ENCODE measurements at regions not wholly inside any gene's neighbourhood (a gene's known extent, or its start where the extent isn't known, plus 50 kb on each side); places are given as distances from the start of the nearest gene placed in this dataset.

DNA sequence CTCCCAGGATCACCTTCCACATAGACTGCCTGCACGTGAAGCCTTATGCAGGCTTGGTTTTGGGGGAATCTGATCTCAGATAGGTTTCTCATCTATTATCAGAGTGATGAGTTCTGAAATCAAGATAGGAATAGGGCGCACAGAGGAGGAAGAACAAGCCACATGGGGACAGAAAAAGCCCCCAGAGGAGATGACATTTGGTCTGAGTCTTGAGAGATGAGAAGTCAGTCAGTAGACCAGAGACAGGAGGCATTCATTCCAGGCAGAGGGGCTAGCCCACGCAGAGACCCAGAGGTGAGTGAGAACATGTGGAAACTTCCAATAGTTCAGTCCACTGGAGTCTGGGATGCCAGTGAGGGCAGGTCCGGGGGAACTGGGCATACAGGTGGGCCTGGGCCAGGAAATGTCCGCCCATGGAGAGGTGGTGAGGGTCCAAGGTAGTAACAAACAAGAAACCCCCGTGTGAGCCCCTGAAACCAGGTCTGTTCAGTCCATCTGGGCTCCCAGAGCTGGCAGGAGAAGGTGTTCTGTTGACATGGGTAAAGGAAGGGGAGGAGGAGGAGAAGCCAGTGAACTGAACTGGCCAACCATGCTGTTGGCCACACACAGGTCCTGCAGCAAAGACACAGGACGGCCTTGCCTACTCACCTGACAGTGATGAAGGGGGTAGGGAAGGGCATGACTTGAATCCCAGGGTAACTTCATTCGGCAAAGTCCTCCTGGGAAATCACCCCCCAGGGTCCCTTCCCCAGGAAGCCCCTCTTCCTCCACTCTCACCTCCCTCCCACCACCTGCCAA is 69.3 kb upstream of the SMNDC1 start:
- DNase-seq (ENCODE audit: low spot score) = no peak

DNA sequence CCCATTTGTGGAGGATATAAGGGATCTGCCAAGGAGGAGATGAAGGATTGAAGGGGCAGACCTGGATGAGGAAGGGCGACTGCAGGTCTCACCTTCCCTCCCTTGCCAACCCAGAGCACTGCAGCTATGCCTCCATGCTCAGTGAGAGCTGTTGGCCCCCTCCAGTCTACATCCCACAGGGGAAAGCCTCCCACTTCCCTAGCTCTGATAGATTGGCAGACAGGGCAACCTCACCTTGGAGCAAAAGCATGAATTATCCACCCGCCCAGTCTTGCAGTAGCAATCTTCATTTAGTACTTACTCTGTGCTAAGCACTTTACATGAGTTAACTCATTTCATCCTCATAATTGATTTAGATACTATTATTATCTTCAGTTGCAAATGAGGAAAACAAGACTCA is 70.4 kb upstream of the SMNDC1 start:
- DNase-seq (ENCODE audit: low spot score) = no peak

DNA sequence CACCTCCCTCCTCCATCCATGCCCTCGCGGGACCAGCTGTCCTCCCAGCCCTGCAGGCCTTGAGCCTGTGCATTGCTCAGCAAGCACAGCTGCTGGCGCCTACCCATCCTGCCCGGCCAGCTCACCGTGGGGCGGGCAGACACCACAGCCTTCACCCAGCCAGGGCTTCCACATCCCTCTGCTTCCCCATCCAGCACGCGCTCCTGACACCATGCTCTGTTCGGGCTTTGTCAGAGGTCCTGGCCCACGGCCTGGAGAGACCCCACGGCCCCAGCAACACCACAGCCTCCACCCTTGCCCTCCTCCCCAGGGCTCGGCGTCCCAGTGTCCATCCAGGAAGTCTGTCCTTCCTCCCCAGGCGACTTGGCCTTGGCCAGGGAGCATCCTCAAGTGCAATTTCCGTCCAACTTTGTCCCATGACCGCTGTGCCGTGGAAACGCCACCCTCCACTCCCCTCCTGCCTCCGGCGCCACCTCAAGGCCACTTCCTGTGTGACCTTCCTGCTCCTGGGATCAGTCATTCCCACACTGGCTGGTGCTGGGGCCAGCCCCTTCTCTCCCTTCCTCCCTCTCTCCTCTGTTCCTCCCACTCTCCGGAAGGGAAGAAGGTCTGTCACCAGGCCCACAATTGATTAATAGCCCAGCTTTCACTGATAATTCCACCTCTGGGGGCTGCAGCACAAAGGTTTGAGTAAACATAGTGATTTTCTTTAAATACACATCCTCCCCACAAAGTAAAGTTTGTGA is 71.5 kb upstream of the SMNDC1 start:
- DNase-seq (ENCODE audit: low spot score) = no peak

DNA sequence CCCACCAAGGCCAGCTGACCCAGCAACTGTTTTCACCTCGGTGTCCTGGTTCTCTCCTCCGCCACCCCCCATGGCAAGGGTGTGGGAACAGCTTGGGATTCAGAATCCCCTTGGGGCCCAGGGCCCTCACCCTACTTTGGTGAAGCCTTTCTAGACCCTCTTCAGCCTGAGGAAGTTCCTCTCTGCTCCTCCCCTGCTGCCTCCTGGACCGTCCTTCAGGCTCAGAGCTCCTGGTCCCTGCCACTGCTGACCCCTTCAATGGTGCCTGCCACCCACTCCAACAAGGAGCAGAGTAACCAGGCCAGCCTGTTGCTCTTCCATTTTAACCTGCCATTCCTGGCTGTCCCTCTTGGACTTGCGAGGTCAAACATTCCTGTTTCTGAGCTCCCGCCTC is 72.0 kb upstream of the SMNDC1 start:
- no peak for DNase-seq (ENCODE audit: low spot score)

- no peak for DNase-seq (ENCODE audit: low spot score)
Measured at GRCh38 chr10:110378006-110378405, 73.3 kb upstream of the SMNDC1 start.

DNA sequence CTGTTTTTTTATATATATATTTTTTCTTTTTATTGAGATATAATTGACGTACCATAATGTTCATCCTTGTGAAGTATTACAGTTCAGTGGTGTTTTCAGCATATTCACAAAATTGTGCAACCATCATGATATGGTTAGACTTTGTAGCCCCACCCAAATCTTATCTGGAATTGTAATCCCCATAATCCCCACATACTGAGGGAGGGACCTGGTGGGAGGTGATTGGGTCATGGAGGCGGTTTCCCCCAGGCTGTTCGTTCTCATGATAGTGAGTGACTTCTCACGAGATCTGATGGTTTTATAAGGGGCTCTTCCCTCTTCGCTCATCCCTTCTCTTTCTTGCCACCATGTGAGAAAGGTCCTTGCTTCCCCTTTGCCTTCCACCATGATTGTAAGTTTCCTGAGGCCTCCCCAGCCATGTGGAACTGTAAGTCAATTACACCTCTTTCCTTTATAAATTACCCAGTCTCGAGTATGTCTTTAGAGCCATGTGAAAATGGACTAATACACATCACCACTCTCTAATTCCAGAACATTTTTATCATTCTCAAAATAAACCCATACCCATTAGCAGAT is 73.9 kb upstream of the SMNDC1 start:
- DNase-seq (ENCODE audit: low spot score) = no peak

- no peak for DNase-seq (ENCODE audit: low spot score)
Measured at GRCh38 chr10:110379831-110380230, 75.1 kb upstream of the SMNDC1 start.

- no peak for DNase-seq (ENCODE audit: low spot score)
Measured at GRCh38 chr10:110380293-110380692, 75.6 kb upstream of the SMNDC1 start.

DNA sequence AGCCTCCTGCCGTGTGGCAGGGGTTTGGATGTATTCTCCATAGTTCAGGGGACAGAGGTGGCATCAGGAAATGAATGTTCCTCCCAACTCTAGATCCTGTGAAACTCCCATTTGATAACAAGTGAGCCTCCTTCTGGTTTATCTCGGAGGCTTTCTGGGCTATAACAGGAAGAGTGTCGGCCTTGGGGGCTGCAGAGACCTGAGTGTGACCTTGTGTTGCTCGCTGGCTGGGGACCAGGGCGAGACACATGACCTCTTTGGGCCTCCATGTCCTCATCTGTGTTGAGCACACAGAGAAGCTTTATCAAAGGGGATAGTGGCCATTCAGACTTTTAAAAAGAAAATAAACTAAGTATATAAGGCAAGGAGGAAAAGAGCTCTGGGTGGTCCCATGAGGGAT is 78.0 kb upstream of the SMNDC1 start:
- no peak for DNase-seq (ENCODE audit: low spot score)

DNA sequence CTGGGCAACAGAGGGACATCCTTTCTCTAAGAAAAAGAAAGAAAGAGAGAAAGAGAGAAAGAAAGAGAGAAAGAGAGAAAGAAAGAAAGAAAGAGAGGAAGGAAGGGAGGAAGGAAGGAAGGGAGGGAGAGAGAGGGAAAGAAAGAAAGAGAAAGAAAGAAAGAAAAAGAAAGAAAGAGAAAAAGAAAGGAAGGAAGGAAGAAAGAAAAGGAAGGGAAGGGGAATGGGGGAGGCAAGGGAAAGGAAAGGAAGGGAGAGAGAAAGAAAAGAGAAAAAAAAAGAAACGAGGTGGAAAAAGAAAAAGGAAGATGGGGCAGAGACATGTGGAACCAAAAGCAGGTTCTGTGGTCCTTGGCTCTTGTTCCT is 82.9 kb upstream of the SMNDC1 start:
- no peak for DNase-seq (ENCODE audit: low spot score)

DNA sequence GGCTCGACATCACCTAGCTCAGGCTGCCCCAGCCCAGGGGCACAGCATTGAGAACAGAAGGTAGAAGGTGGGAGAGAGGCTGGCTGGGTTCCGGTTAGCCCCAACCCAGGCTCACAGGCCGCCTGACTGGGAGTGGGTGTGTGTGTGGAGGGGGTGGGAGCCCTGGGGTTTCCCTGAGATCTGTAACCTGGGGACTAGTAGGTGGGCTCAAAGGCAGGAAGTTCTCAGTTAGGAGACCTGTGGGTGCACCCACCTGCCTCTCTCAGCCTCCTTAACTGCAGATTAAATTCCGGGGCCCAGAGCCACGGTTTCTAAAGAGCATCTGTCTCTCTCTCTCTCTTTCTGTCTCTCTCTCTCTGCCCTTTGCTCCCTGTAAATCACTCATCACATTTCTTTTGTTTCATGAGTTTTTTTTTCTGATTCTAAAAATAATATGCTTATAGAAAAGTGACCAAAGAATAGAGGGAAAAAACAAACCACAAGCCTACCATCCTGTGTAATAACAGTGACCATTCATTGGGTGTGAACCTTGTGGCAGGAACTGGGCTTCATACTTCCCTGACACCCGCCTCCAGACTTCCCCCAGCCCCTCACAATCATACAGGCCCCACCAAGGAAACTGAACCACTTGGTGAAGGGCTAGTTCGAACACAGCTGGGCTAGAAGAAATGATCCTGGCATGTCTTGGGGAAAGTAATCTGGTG is 83.4 kb upstream of the SMNDC1 start:
- no peak for DNase-seq (ENCODE audit: low spot score)

DNA sequence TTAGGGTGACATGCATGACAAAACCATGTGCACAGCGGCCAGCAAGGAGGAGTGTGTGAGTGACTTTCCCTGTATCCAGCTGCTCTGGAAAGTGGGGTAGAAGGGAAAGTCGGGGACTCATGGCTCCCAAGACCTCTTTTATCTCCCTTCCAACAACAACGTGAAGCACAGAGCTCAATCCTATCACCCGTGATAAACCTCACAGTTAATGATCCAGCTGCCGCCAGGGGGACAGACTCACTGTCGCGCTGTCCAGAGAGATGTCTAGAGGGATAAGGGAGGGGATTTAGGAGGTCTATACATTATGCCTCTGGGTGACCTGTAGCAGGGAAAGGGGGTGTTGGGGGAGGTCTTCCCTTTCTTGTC is 84.0 kb upstream of the SMNDC1 start:
- no peak for DNase-seq (ENCODE audit: low spot score)

DNA sequence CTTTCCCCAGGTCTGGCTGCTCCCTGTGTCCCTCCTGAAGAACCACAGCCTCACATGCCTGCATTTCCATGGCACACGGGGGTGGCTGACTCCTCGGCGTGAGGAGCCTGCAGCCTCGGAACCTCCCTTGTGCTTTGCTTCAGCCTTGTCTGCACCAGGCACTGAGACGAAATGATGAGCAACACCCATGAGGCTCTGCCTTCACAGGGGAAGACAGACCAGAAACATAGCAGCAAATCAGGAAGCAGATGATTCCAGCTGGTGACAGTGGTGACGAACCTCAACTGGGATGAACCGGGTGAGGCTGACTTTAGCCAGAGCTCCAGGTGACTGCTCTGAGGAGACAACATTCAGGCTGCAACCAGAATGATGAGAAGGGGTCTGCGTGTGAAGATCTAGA is 84.5 kb upstream of the SMNDC1 start:
- no peak for DNase-seq (ENCODE audit: low spot score)

DNA sequence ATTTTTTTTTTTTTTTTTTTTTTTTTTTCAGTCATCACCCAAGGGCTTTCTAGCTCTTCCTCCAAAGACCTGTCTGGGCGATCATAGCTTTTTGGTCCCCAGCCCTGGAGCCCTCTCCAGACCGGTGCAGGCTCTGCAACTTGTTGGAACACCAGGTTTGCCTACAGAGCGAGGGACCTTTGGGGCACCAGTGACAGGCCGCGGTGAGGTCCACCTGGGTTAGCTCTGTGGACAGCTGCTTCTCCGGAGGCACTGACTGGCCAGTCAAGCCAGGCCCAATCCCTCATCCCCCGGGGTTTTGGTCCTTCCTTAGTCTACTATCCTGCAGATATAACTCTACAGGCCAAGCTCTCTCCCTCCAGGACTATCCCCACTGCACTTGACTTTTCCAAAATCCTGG is 86.8 kb upstream of the SMNDC1 start:
- no peak for DNase-seq (ENCODE audit: low spot score)

GRCh38 chr10:110392121-110392520 is 87.4 kb upstream of the SMNDC1 start:
- no peak for DNase-seq (ENCODE audit: low spot score)

GRCh38 chr10:110392868-110393740 is 88.4 kb upstream of the SMNDC1 start:
- no peak for DNase-seq (ENCODE audit: low spot score)

DNA sequence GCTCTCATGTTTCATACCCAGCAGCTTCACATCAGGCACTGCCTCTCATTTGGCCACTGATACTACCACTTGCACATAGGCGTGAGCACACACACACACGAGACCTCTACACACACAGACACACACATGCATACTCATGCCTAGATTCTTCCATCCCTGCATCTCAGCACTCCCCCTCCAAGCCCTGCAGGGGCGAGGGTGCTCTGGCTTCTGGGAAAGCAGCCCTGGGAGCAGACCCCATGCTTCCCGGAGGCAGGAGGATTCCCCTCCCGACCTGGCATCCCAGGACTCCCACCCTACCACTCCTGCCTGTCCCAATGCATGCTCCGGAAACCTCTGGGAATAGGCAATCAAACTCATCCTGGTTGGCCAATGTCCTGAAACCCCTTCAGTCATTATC is 89.1 kb upstream of the SMNDC1 start:
- DNase-seq (ENCODE audit: low spot score) = no peak

DNA sequence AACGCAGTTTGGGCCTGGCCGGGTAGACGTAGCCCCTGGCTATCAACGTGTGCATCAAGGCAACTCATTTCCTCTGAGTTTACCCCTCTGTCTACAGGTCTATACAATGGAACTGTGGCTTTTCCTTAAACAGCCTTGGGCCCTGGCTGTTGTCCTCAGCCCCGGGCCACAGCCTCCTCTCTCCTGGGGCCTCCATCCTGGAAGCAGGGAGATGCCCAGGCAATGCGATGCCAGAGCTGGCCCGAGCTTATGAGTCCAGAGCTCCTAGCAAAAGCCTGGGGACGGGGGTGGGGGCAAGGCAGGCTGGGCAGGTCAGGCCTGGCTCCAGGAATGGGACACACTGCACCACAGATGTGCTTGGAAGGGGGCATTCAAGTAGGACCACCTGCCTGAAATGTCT is 89.6 kb upstream of the SMNDC1 start:
- no peak for DNase-seq (ENCODE audit: low spot score)

- no peak for DNase-seq (ENCODE audit: low spot score)
Measured at GRCh38 chr10:110394898-110395297, 90.2 kb upstream of the SMNDC1 start.

DNA sequence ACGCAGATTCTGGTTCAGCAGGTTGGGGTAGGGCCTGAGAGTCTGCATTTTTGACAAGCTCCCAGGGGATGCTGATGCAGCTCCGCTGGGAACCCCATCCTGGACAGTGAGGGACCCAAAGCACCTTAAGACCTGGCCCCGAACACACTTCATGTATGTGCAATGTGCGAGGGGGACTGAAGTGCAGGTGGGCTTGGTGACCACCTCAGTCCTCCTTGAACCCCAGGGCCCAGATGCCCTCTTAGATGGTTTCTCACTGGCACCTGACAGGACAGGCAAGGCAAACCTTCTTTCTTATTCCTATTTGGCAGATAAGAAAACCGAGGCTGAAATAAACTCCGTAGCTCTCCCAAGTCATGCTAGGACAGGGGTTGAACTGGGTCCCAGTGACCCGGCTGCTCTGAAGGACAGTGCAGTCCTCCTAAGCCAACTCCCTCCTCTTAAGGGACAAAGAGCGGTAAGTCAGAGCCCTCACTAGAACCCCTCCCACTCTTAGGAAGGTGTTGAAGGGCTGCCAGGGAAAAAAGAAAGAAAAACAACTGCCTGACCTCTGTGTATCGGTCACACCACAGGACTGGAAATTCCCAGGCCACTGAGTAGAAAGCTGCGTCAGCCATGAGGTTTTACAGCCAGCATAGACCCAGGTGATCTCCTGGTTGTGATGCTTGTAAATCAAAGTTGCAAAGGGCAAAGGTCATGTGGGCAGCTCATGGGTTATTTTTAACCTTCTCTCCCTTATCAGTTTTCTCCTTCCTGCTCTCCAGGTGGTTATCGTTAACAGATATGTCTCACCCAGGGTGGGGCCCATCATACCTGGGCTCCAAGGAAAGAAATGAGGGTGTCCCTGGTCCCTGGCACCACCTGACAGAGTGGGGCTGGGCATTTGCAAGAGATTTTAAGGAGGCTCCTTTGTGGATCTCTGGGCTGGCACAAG is 90.9 kb upstream of the SMNDC1 start:
- DNase-seq (ENCODE audit: low spot score) = peak; percentile 84

GRCh38 chr10:110396284-110396651 is 91.5 kb upstream of the SMNDC1 start:
- no peak for DNase-seq (ENCODE audit: low spot score)

Measured in H4 (cell line).